SK-N-SH treated with all-trans-retinoic acid at 6 μM for 48 hours (cell line): ENCODE measurements at regions not wholly inside any gene's neighbourhood (a gene's known extent, or its start where the extent isn't known, plus 50 kb on each side); places are given as distances from the start of the nearest gene placed in this dataset.

Source experiments
- ATAC-seq: fragments of 200-7000 bp; cut with Tn5 transposase; 3 replicates; pipeline ENCODE4 v1.9.1; 2020; ENCODE audit warnings: mild to moderate bottlenecking, moderate library complexity
- ARNTL ChIP-seq: fragments of 450-650 bp; formaldehyde crosslinking; IDR thresholded peaks from 2 replicates; pipeline ENCODE4 v1.5.0; 2020; ENCODE audit warnings: low read depth, mild to moderate bottlenecking, moderate library complexity, borderline replicate concordance
- BACH2 ChIP-seq: fragments of 250-450 bp; sonication (Bioruptor Pico); IDR thresholded peaks from 2 replicates; pipeline ENCODE4 v1.9.0; 2021; ENCODE audit warnings: mild to moderate bottlenecking, borderline replicate concordance
- CSDC2 ChIP-seq: fragments of 250-450 bp; sonication (Bioruptor Pico); IDR thresholded peaks from 2 replicates; pipeline ENCODE4 v1.5.0; 2020; ENCODE audit warnings: mild to moderate bottlenecking, moderate library complexity
- ESRRG ChIP-seq: fragments of 250-450 bp; sonication (Bioruptor Pico); IDR thresholded peaks from 2 replicates; pipeline ENCODE4 v1.6.1; 2021; ENCODE audit warnings: mild to moderate bottlenecking
- GLIS3 ChIP-seq: fragments of 250-450 bp; sonication (Bioruptor Pico); IDR thresholded peaks from 2 replicates; pipeline ENCODE4 v1.5.0; 2020; ENCODE audit warnings: mild to moderate bottlenecking, moderate library complexity
- ISL1 ChIP-seq: fragments of 250-450 bp; sonication (Bioruptor Pico); IDR thresholded peaks from 2 replicates; pipeline ENCODE4 v2.1.2; 2022; ENCODE audit warnings: mild to moderate bottlenecking, moderate library complexity
- OSR1 ChIP-seq: fragments of 250-450 bp; sonication (Bioruptor Pico); IDR thresholded peaks from 2 replicates; pipeline ENCODE4 v1.8.0; 2022; ENCODE audit warnings: moderate library complexity, mild to moderate bottlenecking, inconsistent platforms
- PPARA ChIP-seq: fragments of 250-450 bp; sonication (Bioruptor Pico); IDR thresholded peaks from 2 replicates; pipeline ENCODE4 v1.5.0; 2020; ENCODE audit warnings: mild to moderate bottlenecking, borderline replicate concordance
- RARB ChIP-seq: fragments of 250-450 bp; sonication (Bioruptor Pico); IDR thresholded peaks from 2 replicates; pipeline ENCODE4 v1.8.0; 2021; ENCODE audit warnings: mild to moderate bottlenecking, moderate library complexity
- TCF4 ChIP-seq: fragments of 250-450 bp; sonication (Bioruptor Pico); IDR thresholded peaks from 2 replicates; pipeline ENCODE4 v1.8.0; 2021; ENCODE audit warnings: mild to moderate bottlenecking, moderate library complexity, borderline replicate concordance
- TOX ChIP-seq: fragments of 250-450 bp; sonication (Bioruptor Pico); IDR thresholded peaks from 2 replicates; pipeline ENCODE4 v1.8.0; 2021; ENCODE audit warnings: mild to moderate bottlenecking, moderate library complexity, borderline replicate concordance
- ZNF565 ChIP-seq: fragments of 450-650 bp; formaldehyde crosslinking; conservative IDR thresholded peaks from 2 replicates; pipeline ENCODE4 v1.5.0; 2020; ENCODE audit warnings: low read depth, mild to moderate bottlenecking, moderate library complexity
- ZNF70 ChIP-seq: fragments of 450-650 bp; formaldehyde crosslinking; IDR thresholded peaks from 2 replicates; pipeline ENCODE4 v1.5.0; 2020; ENCODE audit warnings: mild to moderate bottlenecking, moderate library complexity
- ZNF8 ChIP-seq: fragments of 450-650 bp; formaldehyde crosslinking; IDR thresholded peaks from 2 replicates; pipeline ENCODE4 v1.5.0; 2020; ENCODE audit warnings: mild to moderate bottlenecking, moderate library complexity
- TF ChIP-seq, protein P1 (sequence below): fragments of 250-450 bp; sonication (Bioruptor Pico); IDR thresholded peaks from 2 replicates; pipeline ENCODE4 v1.5.1; 2020; ENCODE audit warnings: low read depth, mild to moderate bottlenecking, moderate library complexity
- TF ChIP-seq, protein P2 (sequence below): fragments of 250-450 bp; sonication (Bioruptor Pico); IDR thresholded peaks from 2 replicates; pipeline ENCODE4 v1.8.0; 2020; ENCODE audit warnings: mild to moderate bottlenecking, moderate library complexity, borderline replicate concordance
- TF ChIP-seq, protein P3 (sequence below): fragments of 250-450 bp; sonication (Bioruptor Pico); IDR thresholded peaks from 2 replicates; pipeline ENCODE4 v1.5.0; 2020; ENCODE audit warnings: mild to moderate bottlenecking, moderate library complexity
- TF ChIP-seq, protein P4 (sequence below): fragments of 250-450 bp; sonication (Bioruptor Pico); IDR thresholded peaks from 2 replicates; pipeline ENCODE4 v1.8.0; 2021; ENCODE audit warnings: low read depth, mild to moderate bottlenecking, moderate library complexity, borderline replicate concordance

DNA sequence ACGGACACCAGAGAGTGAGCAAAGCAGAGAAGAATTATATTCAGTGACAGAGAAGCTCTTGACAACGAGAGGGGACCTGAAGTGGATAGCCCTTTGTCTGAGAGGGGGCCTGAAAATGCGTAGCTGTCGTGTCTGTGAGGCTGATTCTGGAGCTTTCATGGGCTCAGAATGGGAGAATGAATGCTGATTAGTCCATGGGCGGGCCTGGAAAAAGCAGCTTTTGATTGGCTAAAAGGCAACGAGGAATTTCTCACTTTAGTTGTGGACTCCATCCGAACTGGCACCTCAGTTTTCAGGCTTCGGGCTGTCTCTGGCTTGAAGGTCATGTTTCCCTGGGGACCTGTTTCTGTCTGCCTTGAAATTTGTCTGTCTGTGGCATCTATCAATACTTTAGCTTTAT lies 487.1 kb downstream of the TECRL start:
- ATAC-seq: no peak
- TF ChIP-seq TOX (CRISPR knock-in tag) (no peak), ZNF565 (no peak), CSDC2 (CRISPR knock-in tag) (no peak), ISL1 (CRISPR knock-in tag) (no peak), ZNF70 (CRISPR knock-in tag) (no peak), PPARA (CRISPR knock-in tag) (no peak), ARNTL (CRISPR knock-in tag) (no peak), TCF4 (no peak), ZNF8 (CRISPR knock-in tag) (no peak), ESRRG (CRISPR knock-in tag) (no peak), GLIS3 (CRISPR knock-in tag) (no peak), BACH2 (CRISPR knock-in tag) (no peak), OSR1 (CRISPR knock-in tag) (no peak), RARB (CRISPR knock-in tag) (no peak)
- TF ChIP-seq, protein P1, sequence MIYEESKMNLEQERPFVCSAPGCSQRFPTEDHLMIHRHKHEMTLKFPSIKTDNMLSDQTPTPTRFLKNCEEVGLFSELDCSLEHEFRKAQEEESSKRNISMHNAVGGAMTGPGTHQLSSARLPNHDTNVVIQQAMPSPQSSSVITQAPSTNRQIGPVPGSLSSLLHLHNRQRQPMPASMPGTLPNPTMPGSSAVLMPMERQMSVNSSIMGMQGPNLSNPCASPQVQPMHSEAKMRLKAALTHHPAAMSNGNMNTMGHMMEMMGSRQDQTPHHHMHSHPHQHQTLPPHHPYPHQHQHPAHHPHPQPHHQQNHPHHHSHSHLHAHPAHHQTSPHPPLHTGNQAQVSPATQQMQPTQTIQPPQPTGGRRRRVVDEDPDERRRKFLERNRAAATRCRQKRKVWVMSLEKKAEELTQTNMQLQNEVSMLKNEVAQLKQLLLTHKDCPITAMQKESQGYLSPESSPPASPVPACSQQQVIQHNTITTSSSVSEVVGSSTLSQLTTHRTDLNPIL (CRISPR knock-in tag): no peak
- TF ChIP-seq, protein P2, sequence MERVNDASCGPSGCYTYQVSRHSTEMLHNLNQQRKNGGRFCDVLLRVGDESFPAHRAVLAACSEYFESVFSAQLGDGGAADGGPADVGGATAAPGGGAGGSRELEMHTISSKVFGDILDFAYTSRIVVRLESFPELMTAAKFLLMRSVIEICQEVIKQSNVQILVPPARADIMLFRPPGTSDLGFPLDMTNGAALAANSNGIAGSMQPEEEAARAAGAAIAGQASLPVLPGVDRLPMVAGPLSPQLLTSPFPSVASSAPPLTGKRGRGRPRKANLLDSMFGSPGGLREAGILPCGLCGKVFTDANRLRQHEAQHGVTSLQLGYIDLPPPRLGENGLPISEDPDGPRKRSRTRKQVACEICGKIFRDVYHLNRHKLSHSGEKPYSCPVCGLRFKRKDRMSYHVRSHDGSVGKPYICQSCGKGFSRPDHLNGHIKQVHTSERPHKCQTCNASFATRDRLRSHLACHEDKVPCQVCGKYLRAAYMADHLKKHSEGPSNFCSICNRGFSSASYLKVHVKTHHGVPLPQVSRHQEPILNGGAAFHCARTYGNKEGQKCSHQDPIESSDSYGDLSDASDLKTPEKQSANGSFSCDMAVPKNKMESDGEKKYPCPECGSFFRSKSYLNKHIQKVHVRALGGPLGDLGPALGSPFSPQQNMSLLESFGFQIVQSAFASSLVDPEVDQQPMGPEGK (CRISPR knock-in tag): no peak

DNA sequence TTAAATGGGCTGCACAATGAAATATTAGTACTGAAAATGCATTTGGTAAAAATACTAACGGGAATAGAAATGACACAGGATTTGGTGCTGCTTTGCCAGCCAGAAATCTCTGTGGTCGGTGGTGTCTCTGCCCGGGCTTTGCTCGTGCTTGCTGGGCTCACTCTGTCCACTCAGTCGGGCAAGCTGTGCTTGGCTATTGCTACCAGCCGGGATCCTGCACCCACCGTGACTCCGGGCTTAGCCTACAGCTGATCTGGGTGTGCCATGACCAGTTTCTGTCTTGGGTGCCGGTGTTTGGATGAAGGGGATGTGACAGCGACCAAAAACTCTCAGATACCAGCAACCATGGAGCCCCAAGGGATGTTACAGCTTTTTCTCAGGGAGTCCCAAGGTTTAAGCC lies 487.7 kb downstream of the TECRL start:
- TF ChIP-seq, protein P3, sequence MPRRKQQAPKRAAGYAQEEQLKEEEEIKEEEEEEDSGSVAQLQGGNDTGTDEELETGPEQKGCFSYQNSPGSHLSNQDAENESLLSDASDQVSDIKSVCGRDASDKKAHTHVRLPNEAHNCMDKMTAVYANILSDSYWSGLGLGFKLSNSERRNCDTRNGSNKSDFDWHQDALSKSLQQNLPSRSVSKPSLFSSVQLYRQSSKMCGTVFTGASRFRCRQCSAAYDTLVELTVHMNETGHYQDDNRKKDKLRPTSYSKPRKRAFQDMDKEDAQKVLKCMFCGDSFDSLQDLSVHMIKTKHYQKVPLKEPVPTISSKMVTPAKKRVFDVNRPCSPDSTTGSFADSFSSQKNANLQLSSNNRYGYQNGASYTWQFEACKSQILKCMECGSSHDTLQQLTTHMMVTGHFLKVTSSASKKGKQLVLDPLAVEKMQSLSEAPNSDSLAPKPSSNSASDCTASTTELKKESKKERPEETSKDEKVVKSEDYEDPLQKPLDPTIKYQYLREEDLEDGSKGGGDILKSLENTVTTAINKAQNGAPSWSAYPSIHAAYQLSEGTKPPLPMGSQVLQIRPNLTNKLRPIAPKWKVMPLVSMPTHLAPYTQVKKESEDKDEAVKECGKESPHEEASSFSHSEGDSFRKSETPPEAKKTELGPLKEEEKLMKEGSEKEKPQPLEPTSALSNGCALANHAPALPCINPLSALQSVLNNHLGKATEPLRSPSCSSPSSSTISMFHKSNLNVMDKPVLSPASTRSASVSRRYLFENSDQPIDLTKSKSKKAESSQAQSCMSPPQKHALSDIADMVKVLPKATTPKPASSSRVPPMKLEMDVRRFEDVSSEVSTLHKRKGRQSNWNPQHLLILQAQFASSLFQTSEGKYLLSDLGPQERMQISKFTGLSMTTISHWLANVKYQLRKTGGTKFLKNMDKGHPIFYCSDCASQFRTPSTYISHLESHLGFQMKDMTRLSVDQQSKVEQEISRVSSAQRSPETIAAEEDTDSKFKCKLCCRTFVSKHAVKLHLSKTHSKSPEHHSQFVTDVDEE: no peak
- TF ChIP-seq, all 23 proteins: peak for 0
- ATAC-seq: no peak

DNA sequence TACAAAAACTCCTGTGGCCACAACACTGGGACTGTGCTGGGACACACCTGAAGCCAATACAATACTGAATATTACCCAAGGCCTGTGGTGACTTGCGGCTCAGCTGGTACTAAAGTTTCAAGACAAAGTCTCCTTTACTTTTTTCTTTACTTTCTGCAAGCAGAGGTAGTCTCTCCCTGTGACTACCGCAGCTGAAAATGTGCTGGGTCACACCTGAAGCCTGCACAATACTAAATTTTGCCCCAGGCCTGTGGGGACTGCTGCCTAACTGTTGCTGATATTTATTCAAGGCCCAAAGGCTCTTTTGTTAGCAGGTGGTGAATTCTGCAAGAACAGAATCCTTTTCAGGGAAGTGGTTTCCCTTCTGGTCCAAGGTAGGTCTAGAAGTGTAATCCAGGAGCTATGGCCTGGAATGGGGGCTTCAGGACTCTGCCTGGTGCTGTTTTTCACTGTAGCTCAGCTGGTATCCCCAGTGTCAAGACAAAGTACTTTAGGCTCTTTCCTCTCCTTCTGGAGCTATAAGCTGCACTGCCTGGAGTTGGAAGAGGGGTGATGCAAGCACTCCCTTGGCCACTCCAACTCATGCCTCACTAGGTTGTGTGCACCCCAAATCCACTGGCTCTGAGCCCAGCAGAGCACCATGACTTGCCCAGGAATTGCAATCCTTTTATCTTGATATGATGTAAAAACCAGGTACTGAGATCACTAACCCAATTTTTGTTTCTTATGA lies 489.4 kb downstream of the TECRL start:
- TF ChIP-seq TOX (CRISPR knock-in tag) (no peak), CSDC2 (CRISPR knock-in tag) (no peak), ESRRG (CRISPR knock-in tag) (no peak)
- ATAC-seq: no peak

DNA sequence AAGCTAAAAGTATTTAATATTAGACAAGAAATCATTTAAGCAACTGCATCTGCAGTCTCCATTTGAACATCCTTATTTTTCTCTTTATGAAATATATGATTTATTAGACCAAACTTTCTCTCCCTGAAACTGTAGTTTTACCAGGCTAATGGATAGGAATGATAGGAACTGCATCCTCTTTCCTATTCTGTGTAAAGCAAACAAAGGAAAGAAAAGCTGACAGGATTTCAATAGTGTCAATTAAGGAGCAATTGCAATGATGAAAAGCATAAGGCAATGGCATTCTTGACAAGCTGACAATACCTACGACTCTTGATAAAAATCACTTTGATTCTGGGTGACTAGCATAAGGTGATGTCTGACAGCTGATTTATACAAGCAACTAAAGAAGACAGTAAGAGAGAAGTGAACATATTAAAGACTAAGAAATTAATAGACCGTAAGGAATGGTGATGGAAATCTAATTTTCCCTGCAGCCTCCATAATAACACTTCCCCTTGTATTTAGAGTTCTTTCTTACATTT lies 502.5 kb downstream of the TECRL start:
- ATAC-seq: no peak
- TF ChIP-seq, protein P1 (CRISPR knock-in tag): no peak
- TF ChIP-seq ZNF565 (no peak), ISL1 (CRISPR knock-in tag) (no peak), OSR1 (CRISPR knock-in tag) (no peak), TCF4 (no peak), GLIS3 (CRISPR knock-in tag) (no peak)
- TF ChIP-seq, protein P3: no peak
- TF ChIP-seq, protein P4, sequence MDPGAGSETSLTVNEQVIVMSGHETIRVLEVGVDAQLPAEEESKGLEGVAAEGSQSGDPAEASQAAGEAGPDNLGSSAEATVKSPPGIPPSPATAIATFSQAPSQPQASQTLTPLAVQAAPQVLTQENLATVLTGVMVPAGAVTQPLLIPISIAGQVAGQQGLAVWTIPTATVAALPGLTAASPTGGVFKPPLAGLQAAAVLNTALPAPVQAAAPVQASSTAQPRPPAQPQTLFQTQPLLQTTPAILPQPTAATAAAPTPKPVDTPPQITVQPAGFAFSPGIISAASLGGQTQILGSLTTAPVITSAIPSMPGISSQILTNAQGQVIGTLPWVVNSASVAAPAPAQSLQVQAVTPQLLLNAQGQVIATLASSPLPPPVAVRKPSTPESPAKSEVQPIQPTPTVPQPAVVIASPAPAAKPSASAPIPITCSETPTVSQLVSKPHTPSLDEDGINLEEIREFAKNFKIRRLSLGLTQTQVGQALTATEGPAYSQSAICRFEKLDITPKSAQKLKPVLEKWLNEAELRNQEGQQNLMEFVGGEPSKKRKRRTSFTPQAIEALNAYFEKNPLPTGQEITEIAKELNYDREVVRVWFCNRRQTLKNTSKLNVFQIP (CRISPR knock-in tag): no peak
- TF ChIP-seq, protein P2 (CRISPR knock-in tag): no peak
